Activated naive CD4-positive, alpha-beta T cell treated with anti-CD3 and anti-CD28 coated beads for 36 hours (primary cell): ENCODE measurements at regions not wholly inside any gene's neighbourhood (a gene's known extent, or its start where the extent isn't known, plus 50 kb on each side); places are given as distances from the start of the nearest gene placed in this dataset.

Experiments
- CTCF ChIA-PET: fragments of 350-600 bp; sonication (Branson Sonifier 250); formaldehyde crosslinking; loops from one replicate; lab custom pipeline; 2021; ENCODE audit warnings: antibody characterized with exemption; lab: Charles Lee
- DNase-seq: peaks from one replicate; pipeline ENCODE4 v3.0.0-alpha.2; 2020
- H3K27ac Mint-ChIP-seq: one replicate; pipeline ENCODE4 v1.8.0; 2021; ENCODE audit warnings: mild to moderate bottlenecking, mixed read lengths
- H3K27me3 Mint-ChIP-seq: one replicate; pipeline ENCODE4 v1.8.0; 2021; ENCODE audit warnings: low read depth, mixed read lengths
- H3K36me3 Mint-ChIP-seq: one replicate; pipeline ENCODE4 v1.8.0; 2021; ENCODE audit warnings: low read depth, mixed read lengths
- H3K4me1 Mint-ChIP-seq: one replicate; pipeline ENCODE4 v1.8.0; 2021; ENCODE audit warnings: low read depth, mixed read lengths
- H3K4me3 Mint-ChIP-seq: one replicate; pipeline ENCODE4 v1.8.0; 2021; ENCODE audit warnings: mild to moderate bottlenecking, moderate library complexity, mixed read lengths
- H3K9me3 Mint-ChIP-seq: one replicate; pipeline ENCODE4 v1.8.0; 2021; ENCODE audit warnings: mixed read lengths
- intact Hi-C: fragments of 100-400 bp; cut with micrococcal nuclease; formaldehyde crosslinking; loops from one replicate; pipeline ENCODE4 v1.15.1; 2023

DNA sequence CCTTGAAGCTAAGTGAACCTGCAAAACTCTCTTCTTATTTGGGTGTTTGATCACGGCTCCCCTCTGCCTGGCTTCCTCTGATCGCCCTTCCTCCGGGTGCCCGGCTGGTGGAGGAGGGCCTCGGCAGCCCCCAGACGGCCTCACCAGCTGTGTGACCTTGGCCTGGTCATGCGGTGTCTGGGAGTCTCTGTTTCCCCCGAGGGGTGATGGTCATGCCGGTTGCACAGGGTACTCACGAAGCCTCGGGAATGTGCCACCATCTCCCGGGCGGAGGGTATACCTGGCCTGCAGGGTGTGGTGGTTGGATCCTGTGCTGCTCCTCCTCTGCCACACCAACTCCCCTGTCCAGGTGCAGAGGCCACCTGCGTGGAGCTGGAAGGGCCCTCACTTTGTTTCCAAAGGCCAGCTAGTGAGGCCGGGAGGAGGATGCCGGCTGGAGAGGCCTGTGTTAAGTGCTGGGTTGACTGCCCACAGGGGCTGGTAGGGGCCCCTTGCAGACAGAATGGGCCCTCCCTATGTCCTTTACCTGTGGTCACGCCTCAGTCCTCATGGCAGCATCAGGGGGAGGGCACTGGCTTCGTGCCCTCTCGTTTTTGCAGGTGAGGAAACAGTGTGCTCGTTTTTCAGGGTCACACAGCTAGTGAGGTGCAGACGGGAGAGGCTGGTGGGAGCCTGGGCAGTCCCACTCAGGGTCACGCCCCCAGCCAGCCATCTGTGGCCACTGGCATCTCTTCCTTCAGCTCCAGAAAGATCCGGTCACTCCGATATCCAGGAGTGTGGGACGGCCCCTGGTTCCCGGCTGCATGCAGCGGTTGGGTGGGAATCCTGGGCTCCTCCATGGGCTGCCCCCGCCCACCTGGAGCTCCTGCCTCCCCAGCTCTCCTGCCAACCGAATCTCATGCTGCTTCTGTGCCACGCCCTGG, 148.5 kb upstream of the GSE1 start:
- intact Hi-C loops = no loop called here
- Mint-ChIP-seq H3K27me3 (peaks cover 15% of the 10 kb centered on the region), H3K9me3 (no peaks in the 10 kb centered on the region), H3K36me3 (no peaks in the 10 kb centered on the region), H3K4me3 (no peak overlapping the region), H3K4me1 (peaks cover 5% of the 10 kb centered on the region), H3K27ac (no peak overlapping the region)
- CTCF ChIA-PET = interaction anchor here (0.6 to 1.9 kb wide), 2 partner anchors 146 to 151 kb away, joined by 3 to 6 read pairs; no protein-coding TSS in a partner anchor
- DNase-seq = no peak

DNA sequence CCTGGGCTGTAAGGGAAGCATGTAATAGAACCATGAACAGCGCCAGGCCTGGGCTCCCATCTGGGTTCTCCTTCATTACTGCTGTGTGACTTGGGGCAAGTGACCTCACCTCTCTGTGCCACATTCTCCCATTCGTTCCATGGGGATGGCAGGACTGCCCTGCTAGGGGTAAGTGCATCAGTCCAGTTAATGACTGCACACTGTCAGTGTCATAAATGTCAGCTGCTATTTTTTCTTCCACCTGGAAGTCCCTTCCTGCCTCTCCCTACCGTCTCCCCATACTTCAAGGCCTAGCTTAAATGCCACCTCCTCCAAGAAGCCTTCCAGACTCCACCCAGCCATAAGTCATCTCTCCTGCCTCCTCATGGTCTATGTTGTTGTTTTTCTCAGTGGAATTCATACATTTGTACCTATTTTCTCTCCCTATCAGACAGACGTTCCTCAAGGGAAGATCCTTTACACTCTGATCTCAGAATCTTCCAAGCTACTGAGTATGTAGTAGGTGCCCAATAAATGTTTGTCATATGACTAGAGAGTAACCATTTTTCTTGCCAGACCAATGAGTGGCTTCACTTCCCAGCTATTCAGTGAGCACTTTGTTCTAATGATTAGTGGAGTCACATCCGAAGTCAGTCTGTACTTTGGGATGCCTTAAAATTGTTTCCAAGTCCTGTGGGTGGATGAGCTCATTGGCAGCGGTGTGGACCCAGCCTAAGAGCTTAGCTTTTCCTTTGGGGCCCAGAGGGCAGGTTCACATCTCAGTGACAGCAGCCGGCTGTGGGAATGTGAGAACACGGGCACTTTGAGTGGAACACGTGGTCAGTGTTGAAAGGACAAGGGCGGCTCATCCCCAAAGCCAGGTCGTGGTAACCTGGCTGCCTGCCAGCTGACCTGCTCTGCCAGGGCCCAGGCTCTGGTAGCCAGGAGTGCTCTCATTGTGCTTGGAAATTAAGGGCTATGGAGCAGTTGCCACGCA, 147.5 kb upstream of the GSE1 start:
- Mint-ChIP-seq H3K27me3 (peaks cover 13% of the 10 kb centered on the region), H3K27ac (no peak overlapping the region), H3K4me1 (peaks cover 5% of the 10 kb centered on the region), H3K4me3 (no peak overlapping the region), H3K36me3 (no peaks in the 10 kb centered on the region), H3K9me3 (no peaks in the 10 kb centered on the region)
- CTCF ChIA-PET = interaction anchor here (0.6 to 1.9 kb wide), 3 partner anchors 89 to 150 kb away, joined by 3 to 6 read pairs (median 3); no protein-coding TSS in a partner anchor
- no peak for DNase-seq
- intact Hi-C loops = no loop called here

DNA sequence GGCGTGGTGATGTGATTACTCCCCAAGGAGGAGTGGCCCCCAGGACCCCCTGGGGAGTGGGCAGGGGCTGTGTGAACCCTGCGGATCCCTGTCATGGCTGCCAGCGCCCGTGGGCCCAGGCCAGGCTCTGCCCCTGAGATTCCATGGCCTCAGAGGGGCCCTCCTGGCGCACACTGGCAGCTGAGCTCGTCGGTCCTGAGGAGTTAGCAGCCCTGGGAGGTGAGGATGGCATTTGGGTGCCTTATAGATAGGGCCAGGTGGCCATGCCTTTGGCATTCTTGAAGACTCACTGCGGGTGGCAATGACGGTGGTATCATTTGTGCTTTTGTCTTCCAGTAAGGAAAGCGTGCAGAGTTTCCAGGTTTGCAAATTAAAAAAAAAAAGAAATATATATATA, 146.8 kb upstream of the GSE1 start:
- H3K9me3 Mint-ChIP-seq = no peaks in the 10 kb centered on the region

DNA sequence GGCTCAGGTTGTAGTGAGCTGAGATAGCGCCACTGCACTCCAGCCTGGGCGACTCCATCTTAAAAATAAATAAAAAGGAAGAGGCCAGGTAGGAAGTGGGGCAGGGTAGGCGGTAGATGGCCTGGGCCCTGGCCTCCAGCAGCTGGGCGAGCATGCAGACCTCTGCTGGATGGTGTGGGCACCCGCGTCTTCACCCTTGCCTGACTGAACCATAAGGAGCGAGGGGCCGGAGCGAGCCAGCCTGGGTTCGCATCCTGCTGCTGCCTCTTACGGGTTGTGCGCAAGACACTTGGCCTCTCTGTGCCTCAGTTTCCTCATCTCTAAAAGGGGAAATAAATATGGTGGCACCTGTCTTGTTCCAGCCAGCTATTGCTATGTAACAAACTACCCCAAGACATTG, 146.1 kb upstream of the GSE1 start:
- DNase-seq = no peak
- Mint-ChIP-seq H3K9me3 (no peaks in the 10 kb centered on the region), H3K4me3 (no peak overlapping the region), H3K4me1 (peaks cover 5% of the 10 kb centered on the region), H3K27me3 (peaks cover 11% of the 10 kb centered on the region), H3K36me3 (no peaks in the 10 kb centered on the region), H3K27ac (no peak overlapping the region)
- CTCF ChIA-PET = no interaction called here
- intact Hi-C loops = no loop called here

More for the DNA sequence above, 146.8 kb upstream of the GSE1 start:
- DNase-seq = no peak
- H3K4me3 Mint-ChIP-seq = no peak overlapping the region
- peaks cover 11% of the 10 kb centered on the region for H3K27me3 Mint-ChIP-seq
- intact Hi-C loops = no loop called here
- peaks cover 5% of the 10 kb centered on the region for H3K4me1 Mint-ChIP-seq
- CTCF ChIA-PET = interaction anchor here (0.7 kb wide), 1 partner anchor 88 kb away, joined by 3 read pairs; no protein-coding TSS in a partner anchor
- H3K36me3 Mint-ChIP-seq = no peaks in the 10 kb centered on the region
- H3K27ac Mint-ChIP-seq = no peak overlapping the region

DNA sequence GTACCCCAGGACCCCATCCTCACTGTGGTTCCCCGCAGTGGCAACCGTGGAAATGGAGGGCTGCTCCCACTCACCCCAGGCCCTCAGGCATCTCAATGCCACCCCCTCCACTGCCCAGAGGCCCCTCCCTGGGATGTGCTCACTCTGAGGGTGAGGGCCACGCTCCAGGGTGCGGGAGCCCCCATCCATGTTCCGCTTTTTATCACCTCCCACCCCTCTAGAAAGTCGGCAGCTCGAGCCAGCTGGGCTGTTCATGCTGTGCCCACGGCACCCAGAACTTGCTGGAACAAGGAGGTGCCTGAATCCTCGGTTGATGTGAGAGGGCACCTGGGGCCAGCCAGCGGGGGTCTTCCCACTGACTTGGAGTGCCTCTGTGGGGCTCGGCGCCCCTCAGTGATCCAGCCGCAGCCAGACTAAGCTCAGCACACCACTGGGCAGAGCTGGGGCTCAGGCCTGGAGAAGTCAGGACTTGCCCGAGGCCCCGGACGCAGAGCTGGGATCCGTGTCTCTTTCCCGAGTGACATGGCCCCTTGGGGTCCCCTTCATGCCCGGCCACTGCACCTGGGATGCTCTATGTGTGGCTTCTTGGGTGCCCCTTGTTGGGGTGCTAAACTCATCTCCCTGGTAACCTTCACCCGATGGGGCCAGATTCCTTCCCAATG, 143.1 kb upstream of the GSE1 start:
- Mint-ChIP-seq H3K27ac (no peak overlapping the region), H3K4me3 (no peak overlapping the region), H3K4me1 (no peaks in the 10 kb centered on the region), H3K27me3 (peaks cover 8% of the 10 kb centered on the region), H3K36me3 (no peaks in the 10 kb centered on the region), H3K9me3 (no peaks in the 10 kb centered on the region)
- no peak for DNase-seq
- CTCF ChIA-PET = no interaction called here
- intact Hi-C loops = no loop called here

DNA sequence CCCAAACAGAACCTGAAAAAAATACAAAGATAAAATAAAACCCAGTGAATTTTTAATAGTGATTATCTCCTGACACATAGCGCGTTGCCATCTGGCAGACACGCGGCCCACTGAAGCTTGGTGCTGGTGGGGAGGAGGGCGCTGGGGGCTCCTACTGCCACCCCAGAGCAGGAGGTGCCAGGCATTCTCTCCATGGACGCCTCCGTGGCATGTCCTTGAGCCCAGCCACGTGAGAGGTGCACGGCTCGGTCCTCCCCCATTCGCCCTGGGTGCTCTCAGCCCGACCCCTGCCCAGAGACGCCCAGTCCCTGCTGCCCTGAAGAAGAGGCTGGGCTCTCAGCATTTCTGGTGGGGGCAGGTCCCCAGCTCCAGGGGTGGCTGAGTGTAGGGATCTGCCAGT, 142.2 kb upstream of the GSE1 start:
- intact Hi-C loops = no loop called here
- H3K27ac Mint-ChIP-seq = no peak overlapping the region
- DNase-seq = no peak
- CTCF ChIA-PET = interaction anchor here (0.7 to 1.3 kb wide), 2 partner anchors 140 to 145 kb away, joined by 3 to 4 read pairs; no protein-coding TSS in a partner anchor
- peaks cover 4% of the 10 kb centered on the region for H3K27me3 Mint-ChIP-seq
- no peaks in the 10 kb centered on the region for H3K36me3 Mint-ChIP-seq
- no peaks in the 10 kb centered on the region for H3K4me1 Mint-ChIP-seq
- no peak overlapping the region for H3K4me3 Mint-ChIP-seq
- H3K9me3 Mint-ChIP-seq = no peaks in the 10 kb centered on the region

DNA sequence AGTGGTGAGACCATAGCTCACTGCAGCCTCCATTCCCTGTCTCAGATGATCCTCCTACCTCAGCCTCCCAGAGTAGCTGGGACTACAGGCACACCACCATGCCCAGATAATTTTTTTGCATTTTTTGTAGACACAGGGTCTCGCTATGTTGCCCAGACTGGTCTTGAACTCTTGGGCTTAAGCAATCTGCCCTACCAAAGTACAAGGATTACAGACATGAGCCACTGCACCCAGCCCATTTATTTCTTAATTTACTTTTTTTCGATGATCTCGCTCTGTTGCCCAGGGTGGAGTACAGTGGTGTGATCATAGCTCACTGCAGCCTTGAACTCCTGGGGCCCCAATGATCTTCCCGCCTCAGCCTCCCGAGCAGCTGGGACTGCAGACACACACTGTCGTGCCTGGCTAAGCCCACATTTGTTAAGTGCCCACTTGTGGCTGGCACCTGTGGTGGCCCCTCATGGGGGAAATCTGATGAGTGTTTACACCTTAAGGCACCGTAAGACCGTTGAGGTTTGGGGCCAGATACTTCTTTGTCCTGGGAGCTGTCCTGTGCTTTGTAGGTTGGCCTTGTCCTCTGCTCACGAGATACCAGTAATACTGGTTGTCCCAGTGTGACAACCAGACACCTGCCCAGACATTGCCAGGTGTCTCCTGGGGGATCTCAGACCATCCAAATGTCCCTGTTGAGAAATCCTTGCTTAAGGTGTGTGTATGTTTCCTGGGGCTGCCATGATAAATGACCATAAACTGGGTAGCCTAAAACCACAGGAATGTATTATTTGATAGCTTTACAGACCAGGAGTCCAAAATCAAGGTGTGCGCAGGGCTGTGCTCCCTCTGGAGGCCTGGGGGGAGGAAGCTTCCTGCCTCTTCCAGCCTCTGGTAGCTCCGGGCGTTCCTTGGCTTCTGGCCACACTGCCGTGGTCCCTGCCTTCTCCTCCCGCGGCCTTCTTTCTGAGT, 141.4 kb upstream of the GSE1 start:
- Mint-ChIP-seq H3K27me3 (peaks cover 4% of the 10 kb centered on the region), H3K4me1 (no peaks in the 10 kb centered on the region), H3K27ac (no peak overlapping the region), H3K4me3 (no peak overlapping the region), H3K9me3 (no peaks in the 10 kb centered on the region), H3K36me3 (no peaks in the 10 kb centered on the region)
- intact Hi-C loops = no loop called here
- no peak for DNase-seq
- CTCF ChIA-PET = interaction anchor here (0.7 to 1.3 kb wide), 3 partner anchors 19 to 144 kb away, joined by 3 to 4 read pairs (median 4); no protein-coding TSS in a partner anchor

DNA sequence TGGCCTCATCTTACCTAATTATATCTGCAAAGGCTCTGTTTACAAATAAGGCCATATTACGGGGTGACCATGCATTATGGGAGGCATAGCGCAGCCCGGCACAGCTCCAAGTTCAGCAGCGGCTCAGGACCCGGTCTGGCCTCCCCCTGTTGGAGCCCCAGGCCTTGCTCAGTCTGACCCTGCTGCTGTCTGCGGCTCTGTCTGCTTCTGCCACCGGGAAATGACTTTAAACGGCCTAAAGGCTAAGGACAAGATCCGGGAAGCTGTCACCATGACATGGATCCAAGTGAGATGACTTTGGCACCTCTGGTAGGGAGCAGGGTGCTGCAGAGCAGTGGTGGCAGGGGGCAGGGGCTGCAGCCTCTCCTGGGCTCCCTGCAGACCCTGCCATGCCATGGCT, 140.6 kb upstream of the GSE1 start:
- no peak overlapping the region for H3K4me3 Mint-ChIP-seq
- peaks cover 4% of the 10 kb centered on the region for H3K27me3 Mint-ChIP-seq
- no peak for DNase-seq
- intact Hi-C loops = no loop called here
- CTCF ChIA-PET = interaction anchor here (1.2 kb wide), 1 partner anchor 19 kb away, joined by 4 read pairs; no protein-coding TSS in a partner anchor
- H3K27ac Mint-ChIP-seq = no peak overlapping the region
- no peaks in the 10 kb centered on the region for H3K9me3 Mint-ChIP-seq
- H3K36me3 Mint-ChIP-seq = no peaks in the 10 kb centered on the region
- no peaks in the 10 kb centered on the region for H3K4me1 Mint-ChIP-seq

DNA sequence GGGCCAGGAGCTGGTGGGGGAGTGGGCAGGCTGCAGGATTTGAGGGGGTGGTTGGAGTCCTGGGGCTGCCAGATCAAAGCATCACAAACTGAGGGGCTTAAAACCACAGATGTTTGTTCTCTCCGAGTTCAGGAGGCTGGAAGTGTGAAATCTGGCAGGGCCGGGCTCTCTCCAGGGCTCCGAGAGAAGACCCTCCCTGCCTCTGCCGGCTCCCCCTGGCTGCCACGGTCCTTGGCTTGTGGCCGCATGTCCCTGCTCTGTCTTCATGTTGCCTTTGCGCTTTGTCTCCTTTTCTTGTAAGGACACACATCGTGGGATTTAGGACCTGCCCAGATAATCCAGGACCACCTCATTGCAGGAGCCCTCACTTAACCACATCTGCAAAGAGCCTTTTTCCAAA, 139.8 kb upstream of the GSE1 start:
- peaks cover 4% of the 10 kb centered on the region for H3K27me3 Mint-ChIP-seq
- intact Hi-C loops = no loop called here
- CTCF ChIA-PET = interaction anchor here (0.8 kb wide), 1 partner anchor 52 kb away, joined by 4 read pairs; no protein-coding TSS in a partner anchor
- H3K9me3 Mint-ChIP-seq = no peaks in the 10 kb centered on the region
- no peaks in the 10 kb centered on the region for H3K4me1 Mint-ChIP-seq
- no peaks in the 10 kb centered on the region for H3K36me3 Mint-ChIP-seq
- no peak overlapping the region for H3K27ac Mint-ChIP-seq
- H3K4me3 Mint-ChIP-seq = no peak overlapping the region
- no peak for DNase-seq

DNA sequence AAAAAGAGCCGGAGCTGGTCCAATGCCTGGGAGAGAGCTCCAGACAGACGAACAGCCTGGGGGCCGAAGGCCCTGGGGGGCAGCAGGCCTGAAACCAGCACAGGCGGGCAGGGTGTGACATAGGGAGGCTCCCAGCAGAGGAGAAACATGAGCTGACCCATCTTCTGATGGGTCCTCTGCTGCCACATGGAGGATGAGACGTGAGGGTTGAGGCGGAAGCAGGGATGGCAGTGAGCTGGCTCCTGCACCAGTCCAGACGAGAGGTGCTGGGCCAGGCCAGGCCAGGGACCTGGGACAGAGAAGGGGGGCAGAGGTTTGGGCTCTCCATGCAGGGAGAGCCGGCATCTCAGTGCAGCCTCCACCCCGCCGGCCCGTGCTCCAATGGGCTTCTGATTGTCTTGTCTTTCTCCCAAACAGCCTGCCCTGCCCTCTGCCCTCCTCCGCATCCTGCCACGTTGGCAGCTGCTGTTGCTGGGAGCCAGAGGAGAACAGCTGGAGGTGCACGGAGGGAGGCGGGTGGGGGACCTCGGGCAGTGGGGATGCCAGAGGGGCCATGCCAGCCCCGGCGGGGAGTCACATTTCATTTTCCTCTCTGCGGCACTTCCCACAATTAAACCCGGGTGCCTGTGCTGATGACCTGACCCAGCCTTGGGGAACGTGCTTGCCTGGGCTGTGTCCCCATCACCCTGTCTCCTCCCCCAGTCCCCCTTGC, 139.1 kb upstream of the GSE1 start:
- CTCF ChIA-PET = no interaction called here
- Mint-ChIP-seq H3K27me3 (peaks cover 4% of the 10 kb centered on the region), H3K4me1 (no peaks in the 10 kb centered on the region), H3K4me3 (no peak overlapping the region), H3K27ac (no peak overlapping the region), H3K9me3 (no peaks in the 10 kb centered on the region), H3K36me3 (no peaks in the 10 kb centered on the region)
- intact Hi-C loops = no loop called here
- no peak for DNase-seq
